HT1080 (cell line): ENCODE measurements at regions not wholly inside any gene's neighbourhood (a gene's known extent, or its start where the extent isn't known, plus 50 kb on each side); places are given as distances from the start of the nearest gene placed in this dataset.

Experiments used
- DNase-seq: peaks from one replicate; pipeline ENCODE4 v3.0.0-alpha.2; 2015; ENCODE audit warnings: low read depth

DNA sequence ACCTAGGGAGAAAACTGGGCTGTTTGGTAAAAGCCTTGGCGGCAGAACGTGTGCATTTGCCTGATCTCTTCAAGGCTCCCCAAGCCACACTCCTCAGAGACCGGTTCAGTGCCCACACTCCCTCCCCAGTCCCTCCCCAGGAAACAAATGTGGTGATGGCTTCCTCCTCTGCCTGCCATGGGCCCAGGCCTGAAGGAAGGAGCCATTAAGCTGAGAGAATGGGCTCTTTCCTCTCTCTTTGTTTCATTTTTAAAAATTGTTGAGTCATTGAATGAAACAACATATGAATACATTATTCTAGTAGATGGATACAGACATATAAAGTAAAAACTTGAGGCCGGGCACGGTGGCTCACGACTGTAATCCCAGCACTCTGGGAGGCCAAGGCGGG, 50.6 kb upstream of the YWHAQ start:
- no peak for DNase-seq

- DNase-seq = no peak
Measured at GRCh38 chr2:9685637-9686036, 54.8 kb upstream of the YWHAQ start.

DNA sequence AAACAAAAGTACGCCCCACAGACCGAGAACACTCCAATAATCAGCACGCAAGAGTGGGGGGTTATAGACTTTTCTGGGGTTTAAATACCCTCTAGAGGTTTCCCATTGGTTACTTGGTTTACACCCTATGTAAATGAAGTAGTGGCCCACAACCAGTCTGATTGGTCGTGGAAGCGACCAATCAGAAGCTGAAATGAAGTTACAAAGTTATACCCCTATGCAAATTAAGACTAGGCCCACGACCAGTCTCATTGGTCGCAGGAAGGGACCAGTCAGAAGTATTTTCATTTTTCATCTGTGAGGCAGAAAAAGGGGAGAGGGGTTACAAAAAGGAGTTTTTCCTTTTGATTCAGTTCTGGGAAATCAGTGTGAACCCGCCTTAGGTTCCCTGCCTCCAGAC, 55.3 kb upstream of the YWHAQ start:
- no peak for DNase-seq

DNA sequence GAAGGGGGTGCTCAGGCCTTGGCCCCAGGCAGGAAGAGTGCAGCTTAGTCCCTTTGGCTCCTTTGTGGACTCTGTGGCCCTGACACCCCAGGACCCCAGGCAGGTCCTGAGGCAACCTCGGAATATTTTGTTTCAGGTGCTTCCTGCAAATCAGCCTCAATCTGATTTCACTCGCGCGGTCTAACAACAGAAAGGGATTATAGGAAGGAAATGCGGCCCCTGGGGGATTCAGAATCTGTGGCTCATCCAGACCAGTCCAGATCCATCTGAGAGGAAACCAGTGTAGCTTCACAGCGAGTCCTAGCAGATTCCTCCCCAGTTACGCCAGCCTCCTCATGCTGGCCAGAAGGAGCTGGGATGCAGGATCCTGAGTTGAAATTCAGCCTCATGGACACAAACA, 59.5 kb upstream of the YWHAQ start:
- no peak for DNase-seq

DNA sequence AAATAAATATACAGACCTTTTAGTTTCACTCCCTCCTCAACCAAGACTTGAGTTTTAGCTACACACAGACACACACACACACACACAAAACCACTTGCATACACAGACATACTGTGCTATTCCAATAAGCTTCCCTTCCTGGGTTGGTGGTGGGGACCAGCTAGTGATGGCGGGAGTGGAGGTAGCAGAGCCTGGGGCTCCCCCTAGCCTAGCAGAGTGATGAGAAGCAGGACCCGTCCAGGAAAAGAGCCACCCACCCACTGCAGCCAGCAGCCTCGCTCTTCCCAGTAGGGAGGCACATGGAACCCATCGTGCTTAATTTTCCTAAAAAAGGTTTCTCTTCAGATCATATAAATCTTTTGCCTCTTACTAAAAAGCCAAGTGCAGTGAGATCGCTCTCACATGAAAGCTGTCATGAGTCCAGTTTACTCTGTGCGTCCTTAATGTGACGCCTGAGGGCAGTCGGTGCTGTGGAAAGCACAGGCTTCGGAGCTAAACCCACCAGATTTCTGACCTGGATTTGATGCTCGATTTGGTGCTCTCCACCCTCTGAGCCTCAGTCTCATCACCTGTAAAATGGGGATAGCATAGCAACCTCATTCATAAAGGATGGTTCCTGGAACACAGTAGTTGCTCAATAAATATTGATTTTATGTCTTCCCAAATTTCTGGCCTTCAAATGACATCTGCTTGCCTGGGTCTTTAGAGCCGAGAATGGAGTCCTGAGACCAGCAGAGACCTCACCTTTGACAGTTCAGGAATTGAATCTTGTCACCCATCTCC, 60.1 kb upstream of the YWHAQ start:
- DNase-seq = no peak

- peak; percentile 73 for DNase-seq
Measured at GRCh38 chr2:9692456-9693195, 61.8 kb upstream of the YWHAQ start.

DNA sequence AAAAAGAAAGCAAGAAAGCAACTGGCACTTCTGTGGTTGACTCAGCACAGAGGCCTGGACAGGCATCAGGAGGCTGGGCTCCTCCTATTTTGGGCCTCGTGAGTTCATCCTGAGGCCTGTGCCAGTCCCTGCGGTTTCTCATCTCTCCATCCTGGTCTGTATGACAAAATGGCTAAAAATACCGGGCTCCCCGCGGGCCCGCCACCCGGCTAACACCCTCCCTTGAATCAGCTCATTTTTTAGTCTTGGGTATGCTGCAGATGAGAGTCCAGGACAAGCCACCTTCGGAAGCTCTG, 62.3 kb upstream of the YWHAQ start:
- DNase-seq = peak; percentile 87

- DNase-seq = no peak
Measured at GRCh38 chr2:9693646-9694045, 62.8 kb upstream of the YWHAQ start.

DNA sequence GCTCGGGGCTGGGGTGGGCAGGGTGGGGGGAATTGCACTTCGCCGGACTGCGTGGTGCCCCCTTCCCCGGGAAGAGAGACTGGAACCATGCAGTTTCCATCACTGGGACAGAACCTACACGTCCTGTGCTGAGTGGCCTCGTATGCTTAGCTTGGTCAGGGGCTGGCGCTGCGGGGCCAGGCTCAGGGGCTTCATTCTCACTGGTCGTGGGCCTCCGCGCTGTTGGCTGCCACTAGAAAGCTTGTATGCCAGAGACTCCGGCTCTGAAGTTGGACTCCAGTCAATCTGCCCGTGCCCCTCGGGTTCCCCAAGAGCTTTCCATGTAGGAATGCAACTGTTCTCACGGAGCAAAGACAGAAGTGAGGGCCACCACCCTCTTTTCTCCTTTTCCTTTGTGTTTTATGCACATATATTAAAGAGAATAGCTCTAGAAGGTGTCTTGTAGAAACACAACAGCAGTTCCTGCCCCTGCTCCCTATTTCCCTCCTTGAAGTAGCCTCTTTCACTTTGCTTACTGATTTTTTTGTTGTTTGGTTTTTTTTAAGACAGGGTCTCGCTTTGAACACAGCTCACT, 64.0 kb upstream of the YWHAQ start:
- DNase-seq = no peak

DNA sequence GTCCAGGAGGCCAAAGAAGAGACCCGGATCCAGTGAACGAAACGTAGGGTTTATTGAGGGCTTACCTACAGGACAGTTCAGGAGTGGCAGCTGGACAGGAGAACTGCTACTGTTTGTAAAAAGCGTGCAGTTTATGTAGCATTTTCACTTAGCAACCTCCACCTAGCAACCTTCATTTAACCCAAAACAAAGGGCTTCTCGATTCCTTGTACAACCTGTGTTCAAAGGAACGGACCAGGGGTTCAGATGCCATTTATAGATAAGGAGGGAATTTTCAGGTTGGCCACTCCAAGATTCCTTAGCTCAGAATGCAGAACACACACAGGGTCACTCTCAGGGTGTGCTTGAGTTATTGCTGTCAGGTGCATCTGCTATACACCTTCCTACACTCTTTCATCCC, 65.1 kb upstream of the YWHAQ start:
- no peak for DNase-seq

DNA sequence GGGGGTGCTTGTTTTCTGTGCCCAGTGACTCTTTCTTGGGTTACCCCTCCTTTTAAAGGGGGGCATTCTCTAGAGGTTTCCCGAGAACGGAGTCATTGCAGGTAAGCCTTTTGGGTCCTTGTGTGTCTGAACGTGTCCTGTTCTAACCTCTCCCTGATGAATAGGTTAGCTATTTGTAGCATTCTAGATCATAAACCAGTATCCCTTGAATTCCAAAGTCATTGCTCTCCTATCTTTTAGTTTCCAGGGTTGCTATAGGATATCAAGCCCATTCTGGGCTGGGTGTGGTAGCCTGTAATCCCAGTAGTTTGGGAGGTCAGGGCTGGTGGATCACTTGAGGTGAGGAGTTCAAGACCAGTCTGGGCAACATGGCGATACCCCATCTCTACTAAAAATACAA, 65.9 kb upstream of the YWHAQ start:
- no peak for DNase-seq

DNA sequence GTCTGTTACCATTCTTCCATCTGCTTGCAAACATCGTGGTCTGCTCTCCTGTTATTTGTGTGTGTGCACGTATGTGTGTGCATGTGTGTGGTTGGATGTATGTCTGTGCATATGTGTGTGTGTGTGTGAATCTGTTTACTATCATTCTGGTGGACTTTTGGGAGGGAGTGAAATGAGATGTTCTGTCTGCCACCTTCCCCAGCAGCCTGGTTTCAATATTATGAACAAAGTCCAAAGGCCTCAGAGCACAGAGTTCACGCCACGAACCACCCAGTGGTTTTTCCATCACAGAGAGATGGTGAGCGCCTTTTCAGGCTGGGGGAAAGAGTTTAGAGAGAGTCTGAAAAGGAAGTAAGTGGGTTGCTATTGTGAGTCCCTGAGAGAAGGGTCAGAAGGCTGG, 67.1 kb upstream of the YWHAQ start:
- DNase-seq = no peak

GRCh38 chr2:9699139-9700108, 68.6 kb upstream of the YWHAQ start:
- peak; percentile 75 for DNase-seq

DNA sequence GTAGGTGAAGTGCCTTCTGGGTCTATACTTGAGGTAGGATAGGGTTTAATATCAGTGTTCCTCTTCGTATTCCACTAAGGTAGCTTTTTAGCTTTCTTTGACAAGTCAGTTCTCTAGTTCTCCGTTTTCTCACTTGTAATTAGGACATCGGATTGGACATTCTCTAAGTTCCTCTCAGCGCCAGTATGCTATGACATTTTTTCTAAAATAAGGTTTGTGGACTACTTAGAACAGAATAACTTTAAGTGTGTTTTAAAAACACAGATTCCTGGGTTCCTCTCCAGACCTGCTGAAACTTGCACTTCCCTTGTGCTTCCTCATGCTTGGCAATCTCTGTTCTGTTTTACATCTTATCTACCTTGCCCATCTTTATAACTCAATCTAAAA, 69.3 kb upstream of the YWHAQ start:
- no peak for DNase-seq

DNA sequence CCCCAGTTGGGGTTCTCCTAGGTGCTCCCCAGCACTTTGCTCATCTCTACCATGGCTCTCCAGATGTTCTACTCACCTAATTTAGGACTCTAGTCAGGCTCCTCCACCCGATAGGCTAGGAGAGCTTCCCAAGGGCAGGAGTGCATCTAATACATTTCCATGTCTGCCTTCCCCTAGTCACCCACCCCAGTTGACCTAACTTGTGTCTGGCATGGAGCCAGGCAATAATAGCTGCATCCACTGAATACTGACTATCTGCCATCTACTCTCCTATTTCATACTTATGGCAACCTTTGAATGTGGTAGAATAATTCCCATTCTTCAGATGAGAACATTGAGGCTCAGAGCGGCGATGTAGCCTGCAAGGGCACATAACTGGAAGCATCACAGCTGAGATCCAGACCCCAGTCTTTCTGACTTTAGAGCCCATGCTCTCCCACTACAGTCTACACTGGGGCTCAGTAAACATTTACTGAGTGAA, 71.8 kb upstream of the YWHAQ start:
- no peak for DNase-seq

DNA sequence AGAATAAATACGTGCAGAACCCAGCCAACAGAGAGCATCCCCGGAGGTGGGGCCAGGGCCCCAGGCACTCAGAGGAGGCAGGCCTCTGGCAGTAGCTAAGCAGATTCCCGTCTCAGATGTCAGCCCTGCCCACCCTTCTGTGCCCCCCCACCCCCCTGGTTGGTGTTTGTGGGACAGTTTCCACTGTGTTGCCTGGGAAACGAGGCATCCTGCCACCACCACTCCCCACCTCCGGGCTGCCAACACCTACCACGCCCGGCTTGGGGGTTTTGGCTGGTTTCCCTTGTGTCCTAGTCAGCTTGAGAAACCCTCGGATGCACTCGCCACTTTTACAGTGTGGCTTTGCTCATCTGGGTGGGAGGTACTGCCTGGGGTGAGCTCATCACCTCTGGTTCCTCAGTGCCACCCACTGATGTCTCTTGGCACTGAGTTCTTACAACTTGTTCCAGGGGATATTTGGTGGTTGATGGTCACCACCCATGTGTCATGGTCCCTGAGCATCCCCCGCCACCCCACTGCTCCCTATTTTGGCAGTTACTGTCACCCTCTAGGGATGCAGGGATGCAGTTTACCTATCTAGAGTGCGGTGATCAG, 72.4 kb upstream of the YWHAQ start:
- peak; percentile 100 for DNase-seq

- DNase-seq = peak; percentile 95
Measured at GRCh38 chr2:9703701-9704221, 73.0 kb upstream of the YWHAQ start.

DNA sequence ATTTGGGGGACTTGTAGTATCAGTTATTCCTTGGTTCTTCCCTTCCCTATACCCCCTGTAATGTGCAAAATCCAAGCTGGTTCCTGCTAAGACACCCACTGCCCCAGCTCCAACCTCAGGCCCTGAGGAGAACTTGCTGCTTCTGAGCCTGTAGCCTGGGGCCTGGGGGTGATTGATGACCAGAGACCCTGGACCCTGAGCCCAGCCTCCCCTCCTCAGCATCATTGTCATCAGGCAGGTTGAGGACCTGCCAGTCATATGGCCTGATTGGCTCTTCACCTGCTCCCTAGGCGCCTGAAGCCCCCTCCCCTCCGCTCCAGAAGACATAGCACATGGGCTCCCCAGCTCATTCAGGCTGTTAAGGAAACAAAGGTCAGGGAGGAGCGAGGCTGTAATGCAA, 73.8 kb upstream of the YWHAQ start:
- no peak for DNase-seq

DNA sequence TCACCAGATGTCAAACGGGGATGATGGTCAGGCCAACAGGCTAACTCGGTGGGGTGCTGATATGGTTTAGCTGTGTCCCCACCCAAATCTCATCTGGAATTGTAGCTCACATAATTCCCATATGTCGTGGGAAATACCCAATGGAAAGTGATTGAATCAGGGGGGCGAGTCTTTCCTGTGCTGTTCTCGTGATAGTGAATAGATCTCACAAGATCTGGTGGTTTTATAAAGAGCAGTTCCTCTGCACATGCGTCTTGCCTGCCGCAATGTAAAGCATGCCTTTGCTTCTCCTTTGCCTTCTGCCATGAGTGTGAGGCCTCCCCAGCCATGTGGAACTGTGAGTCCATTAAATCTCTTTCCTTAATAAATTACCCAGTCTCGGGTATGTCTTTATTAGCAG, 74.4 kb upstream of the YWHAQ start:
- no peak for DNase-seq

DNA sequence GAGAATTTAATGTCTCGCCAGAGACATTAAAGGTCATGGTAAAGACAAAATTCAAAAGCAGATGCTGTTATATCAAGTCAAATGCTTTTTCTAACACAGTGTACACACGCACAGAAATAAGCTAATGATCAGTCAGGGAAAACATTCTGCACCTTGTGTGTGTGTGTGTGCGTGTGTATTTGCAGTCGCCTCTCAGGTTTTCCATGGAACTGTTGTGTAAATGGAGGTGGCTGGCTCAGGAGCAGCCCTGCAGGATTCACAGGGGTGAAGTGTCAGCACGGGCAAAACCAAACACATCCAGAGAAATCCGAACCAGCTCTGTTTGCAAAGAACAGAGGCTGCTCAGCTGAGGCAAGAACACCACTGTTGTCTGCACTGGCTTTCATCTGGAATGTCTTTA, 76.2 kb upstream of the YWHAQ start:
- no peak for DNase-seq

DNA sequence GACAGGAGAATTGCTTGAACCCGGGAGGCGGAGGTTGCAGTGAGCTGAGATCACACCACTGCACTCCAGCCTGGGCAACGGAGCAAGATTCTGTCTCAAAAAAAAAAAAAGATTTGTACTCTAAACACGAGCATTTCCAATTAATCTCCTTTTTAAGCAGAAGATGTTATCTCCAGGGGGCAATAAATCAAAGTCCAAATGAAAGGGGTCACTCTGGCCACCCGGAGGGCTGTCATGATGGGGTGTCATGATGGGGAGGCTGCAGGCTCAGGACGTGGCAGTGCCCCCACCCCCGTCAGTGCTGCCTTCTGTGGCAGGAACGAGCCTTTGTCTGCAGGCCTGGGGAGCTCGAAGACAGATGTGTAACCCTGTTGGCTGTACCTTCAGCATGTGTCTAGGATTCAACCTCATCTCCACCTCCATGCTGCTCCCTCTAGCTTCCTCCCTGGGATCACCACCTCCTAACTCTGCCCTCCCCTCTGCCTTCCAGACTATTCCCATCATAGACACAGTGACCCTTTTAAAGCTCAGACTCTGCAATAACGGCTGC, 76.9 kb upstream of the YWHAQ start:
- DNase-seq = no peak
